B cell (primary cell): ENCODE measurements at regions not wholly inside any gene's neighbourhood (a gene's known extent, or its start where the extent isn't known, plus 50 kb on each side); places are given as distances from the start of the nearest gene placed in this dataset.

Experiments used
- ATAC-seq: fragments of 200-7000 bp; cut with Tn5 transposase; one replicate; pipeline ENCODE4 v1.10.0; 2021; ENCODE audit warnings: low read depth, mild to moderate bottlenecking, moderate number of reproducible peaks, moderate library complexity
- CTCF ChIA-PET: fragments of 350-600 bp; sonication (Branson Sonifier 250); formaldehyde crosslinking; loops from one replicate; lab custom pipeline; 2021; ENCODE audit warnings: antibody characterized with exemption, inconsistent platforms; lab: Charles Lee
- POLR2A ChIA-PET: fragments of 350-600 bp; sonication (Branson Sonifier 250); formaldehyde crosslinking; loops from one replicate; lab custom pipeline; 2021; ENCODE audit warnings: antibody characterized with exemption; lab: Charles Lee
- DNase-seq: peaks from one replicate; pipeline ENCODE4 v3.0.0; 2013
- H2AFZ ChIP-seq: 2 replicates; pipeline ENCODE4 v1.6.1; 2012; ENCODE audit warnings: mild to moderate bottlenecking, low read depth, low read length; ENCODE audit not compliant: insufficient read depth, poor library complexity, severe bottlenecking
- H3K27ac ChIP-seq, 2 donors: 1 replicate in 1 of 2; 2 replicates in 1 of 2; pipeline ENCODE4 v1.5.1; 2012 to 2013; ENCODE audit warnings: low read length in 2 of 2, mild to moderate bottlenecking in 2 of 2, moderate library complexity in 1 of 2
- H3K27me3 ChIP-seq, 4 experiments: fragments of 200-600 bp in 1 of 4; sonication (generic) in 1 of 4; replicated peaks in 1 of 4; 1 replicate in 2 of 4; 2 replicates in 2 of 4; pipeline versions ENCODE4 v1.6.1 to v1.7.0; 2013 to 2016; ENCODE audit warnings: low read length in 3 of 4, mild to moderate bottlenecking in 2 of 4, mixed read lengths in 1 of 4, moderate library complexity in 1 of 4; ENCODE audit not compliant: insufficient read depth in 4 of 4, control insufficient read depth in 3 of 4; ENCODE audit errors: control extremely low read depth in 1 of 4
- H3K36me3 ChIP-seq, 2 experiments: replicated peaks in 1 of 2; 1 replicate in 1 of 2; 2 replicates in 1 of 2; pipeline versions ENCODE4 v1.6.1 to v1.7.1; 2013; ENCODE audit warnings: low read length in 1 of 2; ENCODE audit not compliant: insufficient read depth in 2 of 2, control insufficient read depth in 1 of 2; ENCODE audit errors: control extremely low read depth in 1 of 2, extremely low read depth in 1 of 2
- H3K4me1 ChIP-seq, 2 donors: fragments of 200-600 bp in 1 of 2; sonication (generic) in 1 of 2; 1 replicate in 1 of 2; 2 replicates in 1 of 2; pipeline versions ENCODE4 v1.5.1 to v1.6.1; 2013 to 2017; ENCODE audit warnings: low read length in 2 of 2; ENCODE audit not compliant: control insufficient read depth in 2 of 2, insufficient read depth in 2 of 2
- H3K4me2 ChIP-seq: replicated peaks from 2 replicates; pipeline ENCODE3; 2012; ENCODE audit warnings: mild to moderate bottlenecking, low read depth, low read length; ENCODE audit not compliant: poor library complexity, severe bottlenecking
- H3K4me3 ChIP-seq, 5 experiments: fragments of 200-600 bp in 1 of 5; sonication (generic) in 1 of 5; 1 replicate in 3 of 5; 2 replicates in 2 of 5; pipeline versions ENCODE4 v1.5.1 to v1.7.0; 2011 to 2016; ENCODE audit warnings: low read length in 4 of 5, mild to moderate bottlenecking in 4 of 5, low read depth in 2 of 5, control low read depth in 1 of 5, moderate library complexity in 1 of 5; ENCODE audit not compliant: insufficient read depth in 1 of 5; ENCODE audit errors: control extremely low read depth in 1 of 5, extremely low read depth in 1 of 5
- H3K79me2 ChIP-seq: fragments of 200-600 bp; sonication (generic); one replicate; pipeline ENCODE4 v1.6.0; 2016; ENCODE audit warnings: low read length; ENCODE audit not compliant: control insufficient read depth, insufficient read depth
- H3K9ac ChIP-seq: fragments of 200-600 bp; sonication (generic); 2 replicates; pipeline ENCODE4 v1.6.1; 2017; ENCODE audit warnings: mild to moderate bottlenecking, low read length, moderate library complexity
- H3K9me3 ChIP-seq, 3 donors: one replicate each; pipeline versions ENCODE4 v1.6.1 to v1.7.1; 2013; ENCODE audit warnings: low read length in 2 of 3; ENCODE audit not compliant: control insufficient read depth in 2 of 3, insufficient read depth in 1 of 3; ENCODE audit errors: control extremely low read depth in 1 of 3
- H4K20me1 ChIP-seq: 2 replicates; pipeline ENCODE4 v1.6.0; 2012; ENCODE audit warnings: mild to moderate bottlenecking, low read length; ENCODE audit not compliant: insufficient read depth, control insufficient read depth, poor library complexity, severe bottlenecking
- H3K27ac Mint-ChIP-seq: one replicate; pipeline ENCODE4 v1.8.0; 2021; ENCODE audit warnings: mixed read lengths
- H3K27me3 Mint-ChIP-seq: one replicate; pipeline ENCODE4 v1.8.0; 2021; ENCODE audit warnings: mixed read lengths
- H3K4me1 Mint-ChIP-seq: one replicate; pipeline ENCODE4 v1.8.0; 2021; ENCODE audit warnings: mixed read lengths
- H3K4me3 Mint-ChIP-seq: one replicate; pipeline ENCODE4 v1.8.0; 2021; ENCODE audit warnings: mixed read lengths
- H3K9me3 Mint-ChIP-seq: one replicate; pipeline ENCODE4 v1.8.0; 2022; ENCODE audit warnings: mixed read lengths; ENCODE audit not compliant: insufficient read depth
- CTCF ChIP-seq: fragments of 200-600 bp; IDR thresholded peaks from one replicate; pipeline ENCODE4 v1.8.0; 2022; ENCODE audit warnings: antibody characterized with exemption, mild to moderate bottlenecking
- EZH2 ChIP-seq: IDR thresholded peaks from 2 replicates; pipeline ENCODE4 v1.6.1; 2012; ENCODE audit warnings: borderline replicate concordance, low read depth, mild to moderate bottlenecking, moderate library complexity, low read length; ENCODE audit not compliant: insufficient read depth, poor library complexity, severe bottlenecking
- WGBS: methylation state at CpG from one replicate; pipeline ENCODE4 v1.1.5; 2013; ENCODE audit warnings: missing lambda C conversion rate; ENCODE audit not compliant: insufficient coverage; 5-methylcytosine and 5-hydroxymethylcytosine counted together
- intact Hi-C: fragments of 100-400 bp; cut with micrococcal nuclease; formaldehyde crosslinking; loops from one replicate; pipeline ENCODE4 v1.10.0; 2022

- no peak overlapping the region for H2AFZ ChIP-seq
- no peak overlapping the region for H3K4me3 Mint-ChIP-seq
- H4K20me1 ChIP-seq = no peaks in the 10 kb centered on the region
- H3K9me3 Mint-ChIP-seq = no peaks in the 10 kb centered on the region
- peaks cover 3% of the 10 kb centered on the region for H3K27me3 Mint-ChIP-seq
- ATAC-seq (no peak), DNase-seq (no peak)
- intact Hi-C loops = no loop called here
- no peaks in the 10 kb centered on the region for H3K36me3 ChIP-seq
- H3K79me2 ChIP-seq = no peaks in the 10 kb centered on the region
- no peaks in the 10 kb centered on the region for H3K4me1 ChIP-seq
- TF ChIP-seq EZH2 (no peak), CTCF (no peak)
- WGBS = 60% methylated on average over 2 of the region's 2 CpGs
- POLR2A ChIA-PET = no interaction called here
- no peak overlapping the region for H3K4me2 ChIP-seq
- H3K4me3 ChIP-seq = no peak overlapping the region
- H3K4me1 Mint-ChIP-seq = no peaks in the 10 kb centered on the region
- no peak overlapping the region for H3K9ac ChIP-seq
- H3K27ac Mint-ChIP-seq = no peak overlapping the region
- CTCF ChIA-PET = no interaction called here
- H3K9me3 ChIP-seq = no peaks in the 10 kb centered on the region
- no peak overlapping the region for H3K27ac ChIP-seq
- H3K27me3 ChIP-seq = no peaks in the 10 kb centered on the region
These were observed 394.2 kb downstream of the EDEM1 start for GRCh38 chr3:5581743-5582142.

GRCh38 chr3:5583920-5584319, 396.4 kb downstream of the EDEM1 start:
- ChIA-PET POLR2A (no interaction called here), CTCF (no interaction called here)
- Histone ChIP-seq H3K4me1 (no peaks in the 10 kb centered on the region), H4K20me1 (no peaks in the 10 kb centered on the region), H3K9me3 (no peaks in the 10 kb centered on the region), H3K27ac (no peak overlapping the region), H3K9ac (no peak overlapping the region), H3K4me2 (no peak overlapping the region), H3K27me3 (no peaks in the 10 kb centered on the region), H3K4me3 (no peak overlapping the region), H2AFZ (no peak overlapping the region), H3K36me3 (no peaks in the 10 kb centered on the region), H3K79me2 (no peaks in the 10 kb centered on the region)
- WGBS = 50% methylated on average over 4 of the region's 4 CpGs
- TF ChIP-seq EZH2 (no peak), CTCF (no peak)
- H3K27me3 Mint-ChIP-seq = peaks cover 3% of the 10 kb centered on the region
- H3K27ac Mint-ChIP-seq = no peak overlapping the region
- no peaks in the 10 kb centered on the region for H3K9me3 Mint-ChIP-seq
- DNase-seq = no peak
- no peaks in the 10 kb centered on the region for H3K4me1 Mint-ChIP-seq
- no peak for ATAC-seq
- no peak overlapping the region for H3K4me3 Mint-ChIP-seq
- intact Hi-C loops = no loop called here
